Dermis blood vessel endothelial cell (primary cell): ENCODE measurements at regions not wholly inside any gene's neighbourhood (a gene's known extent, or its start where the extent isn't known, plus 50 kb on each side); places are given as distances from the start of the nearest gene placed in this dataset.
A peak's percentile ranks its signal among the peaks of the same experiment; 100 is the strongest.

Source experiments
- DNase-seq: peaks from one replicate; pipeline ENCODE4 v3.0.0; 2010

GRCh38 chr5:143691287-143691944, 120.5 kb upstream of the HMHB1 start:
- no peak for DNase-seq

GRCh38 chr5:143687604-143688003, 124.4 kb upstream of the HMHB1 start:
- DNase-seq = no peak

GRCh38 chr5:143685246-143685815, 126.6 kb upstream of the HMHB1 start:
- DNase-seq = peak; percentile 13

- no peak for DNase-seq
These were observed 128.5 kb upstream of the HMHB1 start for GRCh38 chr5:143683459-143683858.

- no peak for DNase-seq
These were observed 129.0 kb upstream of the HMHB1 start for GRCh38 chr5:143682929-143683386.

- DNase-seq = no peak
These were observed 129.6 kb upstream of the HMHB1 start for GRCh38 chr5:143682246-143682905.

GRCh38 chr5:143680672-143681259, 131.2 kb upstream of the HMHB1 start:
- DNase-seq = no peak

GRCh38 chr5:143679777-143680176, 132.2 kb upstream of the HMHB1 start:
- no peak for DNase-seq

GRCh38 chr5:143678148-143678905, 133.6 kb upstream of the HMHB1 start:
- no peak for DNase-seq

GRCh38 chr5:143677403-143677802, 134.6 kb upstream of the HMHB1 start:
- no peak for DNase-seq

GRCh38 chr5:143676802-143677201, 135.2 kb upstream of the HMHB1 start:
- no peak for DNase-seq

GRCh38 chr5:143674469-143674786, 137.5 kb upstream of the HMHB1 start:
- DNase-seq = no peak

- no peak for DNase-seq
These were observed 138.1 kb upstream of the HMHB1 start for GRCh38 chr5:143673676-143674468.

GRCh38 chr5:143672806-143673205, 139.2 kb upstream of the HMHB1 start:
- no peak for DNase-seq

- DNase-seq = no peak
These were observed 140.0 kb upstream of the HMHB1 start for GRCh38 chr5:143671674-143672569.

- no peak for DNase-seq
These were observed 140.9 kb upstream of the HMHB1 start for GRCh38 chr5:143671021-143671420.

- DNase-seq = no peak
These were observed 146.1 kb upstream of the HMHB1 start for GRCh38 chr5:143665866-143666265.

- no peak for DNase-seq
These were observed 147.3 kb upstream of the HMHB1 start for GRCh38 chr5:143664623-143665022.

GRCh38 chr5:143663872-143664271, 148.1 kb upstream of the HMHB1 start:
- DNase-seq = no peak

GRCh38 chr5:143662020-143662419, 149.9 kb upstream of the HMHB1 start:
- no peak for DNase-seq

- DNase-seq = no peak
These were observed 151.3 kb upstream of the HMHB1 start for GRCh38 chr5:143660625-143661024.
